ENCODE measurements at regions not wholly inside any gene's neighbourhood (a gene's known extent, or its start where the extent isn't known, plus 50 kb on each side); places are given as distances from the start of the nearest gene placed in this dataset.

DNA sequence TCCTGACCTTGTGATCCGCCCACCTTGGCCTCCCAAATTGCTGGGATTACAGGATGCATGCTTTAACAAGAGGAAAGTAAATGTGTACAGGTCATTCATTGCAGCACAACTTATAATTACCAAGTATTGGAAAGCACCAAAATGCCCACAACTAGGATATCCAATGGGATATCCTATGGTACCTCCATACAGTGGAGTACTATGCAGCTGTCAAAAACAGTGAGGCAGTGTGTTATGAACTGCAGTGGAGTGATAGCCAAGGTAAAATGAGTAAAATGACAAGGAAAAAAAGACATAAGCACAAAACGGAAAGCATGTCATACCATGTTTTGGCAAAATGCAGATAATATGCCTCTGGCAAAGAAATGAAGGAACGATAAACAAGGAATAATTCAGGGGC lies 87.6 kb downstream of the FOXL1 start:
- no peaks in the 10 kb centered on the region for H3K36me3 ChIP-seq (replicated peaks; ENCODE audit: low read depth, low read length)
- no peaks in the 10 kb centered on the region for H3K4me1 ChIP-seq (ENCODE audit: low read length)
- H3K4me2 ChIP-seq (ENCODE audit: low read length), result no peak overlapping the region
- no peak overlapping the region for H2AFZ ChIP-seq (ENCODE audit: low read depth, low read length)
- H3K4me3 ChIP-seq (ENCODE audit: low read length), result no peak overlapping the region
- no peak overlapping the region for H3K27ac ChIP-seq (ENCODE audit: low read length)
- TF ChIP-seq CTCF (IDR thresholded peaks at IDR 0.05; ENCODE audit: low read depth, low read length), result no peak
- TF ChIP-seq EZH2phosphoT487 (IDR thresholded peaks at IDR 0.05; ENCODE audit: low read depth), result no peak
- no peaks in the 10 kb centered on the region for H3K9me3 ChIP-seq (ENCODE audit: insufficient read depth, low read length)
- no peak overlapping the region for H3K9ac ChIP-seq (ENCODE audit: low read length)
- H4K20me1 ChIP-seq (ENCODE audit: insufficient read depth, low read length), result no peaks in the 10 kb centered on the region
- 0 out of 2 replicates have a peak, but pooled peaks cover 7% of the 10 kb centered on the region for H3K27me3 ChIP-seq (ENCODE audit: low read depth, low read length)
- no peaks in the 10 kb centered on the region for H3K79me2 ChIP-seq (ENCODE audit: low read length)

GRCh38 chr16:86667035-86667434 lies 88.7 kb downstream of the FOXL1 start:
- H3K27me3 ChIP-seq (ENCODE audit: low read depth, low read length), result 0 out of 2 replicates have a peak, but pooled peaks cover 7% of the 10 kb centered on the region
- H3K4me3 ChIP-seq (ENCODE audit: low read length), result no peak overlapping the region
- no peak overlapping the region for H3K27ac ChIP-seq (ENCODE audit: low read length)
- H4K20me1 ChIP-seq (ENCODE audit: insufficient read depth, low read length), result no peaks in the 10 kb centered on the region
- TF ChIP-seq EZH2phosphoT487 (IDR thresholded peaks at IDR 0.05; ENCODE audit: low read depth) (no peak), CTCF (IDR thresholded peaks at IDR 0.05; ENCODE audit: low read depth, low read length) (no peak)
- no peaks in the 10 kb centered on the region for H3K79me2 ChIP-seq (ENCODE audit: low read length)
- H3K4me1 ChIP-seq (ENCODE audit: low read length), result no peaks in the 10 kb centered on the region
- no peak overlapping the region for H3K4me2 ChIP-seq (ENCODE audit: low read length)
- no peak overlapping the region for H2AFZ ChIP-seq (ENCODE audit: low read depth, low read length)
- no peaks in the 10 kb centered on the region for H3K9me3 ChIP-seq (ENCODE audit: insufficient read depth, low read length)
- H3K9ac ChIP-seq (ENCODE audit: low read length), result no peak overlapping the region
- no peaks in the 10 kb centered on the region for H3K36me3 ChIP-seq (replicated peaks; ENCODE audit: low read depth, low read length)

DNA sequence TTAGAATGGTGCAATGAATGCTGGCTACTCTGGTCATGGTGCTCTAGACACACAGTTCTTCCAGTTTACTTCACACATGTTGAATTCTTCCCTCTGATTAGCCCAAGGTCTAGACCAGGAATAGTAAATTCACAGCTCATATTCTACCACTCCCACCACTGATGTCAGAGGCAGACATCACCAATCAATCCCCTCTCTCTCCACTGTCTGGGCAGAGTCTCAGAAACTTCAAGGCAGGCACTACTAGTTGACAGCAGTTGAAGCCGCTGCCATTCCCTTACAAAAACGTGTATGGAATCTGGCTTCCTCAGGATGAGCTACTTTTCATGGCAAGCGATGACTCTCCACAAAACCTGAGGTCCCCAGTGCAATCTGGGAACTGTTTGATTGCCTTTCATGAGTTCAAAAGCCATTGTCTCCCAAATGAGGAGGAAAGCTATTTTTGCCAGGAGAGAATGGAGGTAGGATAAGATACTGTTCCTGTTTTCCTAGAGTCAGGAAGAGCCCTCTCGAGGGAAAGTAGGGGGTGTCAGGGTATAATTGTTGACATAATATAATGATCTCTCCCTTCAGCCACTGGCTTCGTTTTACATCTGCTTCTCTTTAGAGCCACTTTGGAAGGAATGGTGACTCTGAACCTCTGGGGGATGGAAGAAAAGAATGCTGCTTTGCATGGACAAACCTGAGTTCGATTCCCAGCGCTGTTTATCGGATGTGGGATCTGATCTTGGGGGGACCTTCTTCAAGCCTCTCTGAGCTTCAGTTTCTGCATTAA lies 90.0 kb downstream of the FOXL1 start:
- Histone ChIP-seq H3K27me3 (ENCODE audit: low read depth, low read length) (0 out of 2 replicates have a peak, but pooled peaks cover 7% of the 10 kb centered on the region), H3K4me2 (ENCODE audit: low read length) (no peak overlapping the region), H3K79me2 (ENCODE audit: low read length) (no peaks in the 10 kb centered on the region)

More for the DNA sequence above, 90.0 kb downstream of the FOXL1 start:
- TF ChIP-seq CTCF (IDR thresholded peaks at IDR 0.05; ENCODE audit: low read depth, low read length) (no peak), EZH2phosphoT487 (IDR thresholded peaks at IDR 0.05; ENCODE audit: low read depth) (no peak)
- no peak overlapping the region for H2AFZ ChIP-seq (ENCODE audit: low read depth, low read length)
- H3K4me3 ChIP-seq (ENCODE audit: low read length), result no peak overlapping the region
- no peaks in the 10 kb centered on the region for H4K20me1 ChIP-seq (ENCODE audit: insufficient read depth, low read length)
- no peaks in the 10 kb centered on the region for H3K4me1 ChIP-seq (ENCODE audit: low read length)
- H3K27ac ChIP-seq (ENCODE audit: low read length), result no peak overlapping the region
- H3K36me3 ChIP-seq (replicated peaks; ENCODE audit: low read depth, low read length), result no peaks in the 10 kb centered on the region
- no peak overlapping the region for H3K9ac ChIP-seq (ENCODE audit: low read length)
- no peaks in the 10 kb centered on the region for H3K9me3 ChIP-seq (ENCODE audit: insufficient read depth, low read length)
